Mucosa of descending colon (tissue), 3 donors: ENCODE measurements at regions not wholly inside any gene's neighbourhood (a gene's known extent, or its start where the extent isn't known, plus 50 kb on each side); places are given as distances from the start of the nearest gene placed in this dataset.

Experiments used
- ATAC-seq: fragments of 200-7000 bp; cut with Tn5 transposase; one replicate; pipeline ENCODE4 v1.9.1; 2020; ENCODE audit warnings: mild to moderate bottlenecking, moderate library complexity
- DNase-seq, 3 donors: peaks; one replicate each; pipeline ENCODE4 v3.0.0-alpha.2; 2020
- H3K36me3 ChIP-seq: fragments of 200-600 bp; one replicate; pipeline ENCODE4 v1.8.0; 2021; ENCODE audit warnings: low read depth, mild to moderate bottlenecking
- H3K4me1 ChIP-seq: fragments of 200-600 bp; one replicate; pipeline ENCODE4 v1.8.0; 2021; ENCODE audit warnings: low read depth, mild to moderate bottlenecking
- H3K4me3 ChIP-seq: fragments of 200-600 bp; one replicate; pipeline ENCODE4 v1.8.0; 2021; ENCODE audit warnings: mild to moderate bottlenecking
- H3K9me3 ChIP-seq: fragments of 200-600 bp; one replicate; pipeline ENCODE4 v1.8.0; 2021; ENCODE audit warnings: mild to moderate bottlenecking
- CTCF ChIP-seq: fragments of 200-600 bp; IDR thresholded peaks from one replicate; pipeline ENCODE4 v1.8.0; 2022; ENCODE audit warnings: antibody characterized with exemption, mild to moderate bottlenecking
- intact Hi-C, 2 donors: fragments of 100-400 bp; cut with DNase I in 1 of 2; cut with micrococcal nuclease in 1 of 2; formaldehyde crosslinking; loops; one replicate each; pipeline versions ENCODE4 v1.11.0 to v1.11.1; 2022; cut with DNase I, micrococcal nuclease
- donor health status: DM: no; HTN: no; CAD: no; lungs with moderate emphysema.
- donor health status: DM: no; HTN: no; CAD: no.
- donor health status: DM: no; HTN: yes; CAD: no.

DNA sequence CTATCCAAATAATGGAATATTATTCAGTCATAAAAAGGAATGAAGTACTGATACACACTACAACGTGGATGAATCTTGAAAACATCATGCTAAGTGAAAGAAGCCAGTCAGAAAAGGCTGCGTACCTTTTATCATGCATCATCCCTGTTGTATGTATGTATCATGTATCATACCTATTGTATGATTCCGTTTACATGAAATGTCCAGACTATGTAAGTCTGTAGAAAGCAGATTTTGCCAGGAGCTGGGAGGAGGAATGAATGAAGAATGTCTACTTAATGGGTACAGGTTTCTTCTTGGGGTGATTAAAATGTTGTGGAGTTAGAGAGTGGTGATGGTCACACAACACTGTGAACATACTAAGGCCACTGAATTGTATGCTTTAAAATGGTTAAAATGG lies 135.9 kb upstream of the KLF14 start:
- no peak for DNase-seq
- H3K36me3 ChIP-seq: no peaks in the 10 kb centered on the region

GRCh38 chr7:130872341-130872740 lies 138.3 kb upstream of the KLF14 start:
- intact Hi-C loops: no loop called here
- TF ChIP-seq CTCF: no peak
- no peak overlapping the region for H3K4me3 ChIP-seq
- peaks cover 3% of the 10 kb centered on the region for H3K4me1 ChIP-seq
- DNase-seq: no peak
- no peaks in the 10 kb centered on the region for H3K36me3 ChIP-seq
- ATAC-seq: no peak
- H3K9me3 ChIP-seq: no peaks in the 10 kb centered on the region

More for the DNA sequence above, 135.9 kb upstream of the KLF14 start:
- no peak overlapping the region for H3K4me3 ChIP-seq
- H3K9me3 ChIP-seq: no peaks in the 10 kb centered on the region
- intact Hi-C loops: no loop called here
- ATAC-seq: no peak
- no peak for TF ChIP-seq CTCF
- H3K4me1 ChIP-seq: peaks cover 3% of the 10 kb centered on the region

DNA sequence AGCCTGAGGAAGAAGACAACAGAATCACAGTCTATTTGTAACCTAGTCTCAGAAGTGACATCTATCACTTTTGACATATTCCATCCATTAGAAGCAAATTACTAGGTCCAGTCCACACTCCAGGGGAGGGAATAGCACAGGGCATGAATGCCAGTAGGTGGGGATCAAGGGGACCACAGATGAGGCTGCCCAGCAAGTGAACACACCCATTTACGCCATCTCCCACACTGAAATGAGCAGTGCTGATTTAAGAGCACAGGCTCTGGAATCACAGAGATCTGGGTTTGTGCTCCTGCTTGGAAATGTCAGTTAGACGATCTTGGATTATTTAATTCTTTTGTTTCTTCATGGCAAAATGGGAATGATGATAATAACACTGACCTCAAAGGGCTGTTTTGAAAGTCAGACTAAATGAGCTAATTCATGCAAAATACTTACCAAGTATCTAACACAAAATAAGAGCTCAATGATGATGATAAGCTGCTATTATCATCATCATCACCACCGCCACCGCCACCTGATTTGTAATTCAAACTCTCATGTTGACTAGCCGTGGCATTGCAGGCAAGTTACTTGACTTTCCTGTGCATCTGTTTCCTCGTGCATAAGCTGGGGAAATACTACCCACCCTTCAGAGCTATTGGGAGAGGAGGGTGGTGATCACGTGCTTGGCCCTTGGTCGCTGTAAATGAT lies 138.9 kb upstream of the KLF14 start:
- TF ChIP-seq CTCF: no peak
- DNase-seq: no peak
- Histone ChIP-seq H3K36me3 (no peaks in the 10 kb centered on the region), H3K9me3 (no peaks in the 10 kb centered on the region), H3K4me1 (peaks cover 3% of the 10 kb centered on the region), H3K4me3 (no peak overlapping the region)
- intact Hi-C loops: no loop called here
- ATAC-seq: no peak

DNA sequence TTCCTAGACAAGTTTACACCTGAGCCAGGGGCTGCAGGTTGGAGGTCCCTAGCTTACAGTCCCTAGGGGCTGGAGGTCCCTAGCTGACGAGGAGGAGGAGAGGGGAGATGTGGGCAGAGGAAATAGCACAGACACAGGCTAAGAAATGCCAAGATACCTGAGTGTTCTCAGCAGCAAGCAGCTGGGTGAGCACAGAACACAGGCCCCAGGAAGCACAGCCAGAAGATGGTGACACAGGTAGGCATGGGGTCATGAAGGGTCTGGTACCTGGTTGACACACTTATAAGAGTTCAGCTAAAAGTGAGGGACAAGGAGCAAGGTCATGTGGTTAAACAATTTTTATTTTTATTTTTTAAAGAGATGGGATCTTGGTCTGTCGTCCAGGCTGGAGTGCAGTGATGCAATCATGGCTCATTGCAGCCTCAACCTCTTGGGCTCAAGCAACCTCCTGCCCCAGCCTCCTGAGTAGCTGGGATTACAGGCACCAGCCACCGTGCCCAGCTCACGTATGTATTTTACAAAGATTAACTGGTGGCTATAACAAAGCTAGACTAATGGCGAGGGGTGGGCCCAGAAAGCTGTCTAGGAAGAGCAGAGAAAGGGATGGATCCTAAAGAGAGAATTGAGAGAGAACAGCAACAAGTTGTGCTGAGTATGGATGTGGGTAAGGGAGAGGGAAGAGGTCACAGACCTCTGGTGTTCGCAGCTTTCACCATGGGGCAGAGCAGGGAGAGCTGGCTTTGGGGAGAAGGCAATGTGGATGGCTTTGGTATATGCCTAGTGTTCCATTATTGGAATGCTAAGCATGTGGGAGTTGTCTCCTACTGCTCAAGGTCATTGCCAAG lies 140.3 kb upstream of the KLF14 start:
- Histone ChIP-seq H3K4me3 (no peak overlapping the region), H3K36me3 (no peaks in the 10 kb centered on the region), H3K9me3 (no peaks in the 10 kb centered on the region), H3K4me1 (peaks cover 3% of the 10 kb centered on the region)
- DNase-seq (no peak), ATAC-seq (no peak)
- intact Hi-C loops: no loop called here
- TF ChIP-seq CTCF: no peak

DNA sequence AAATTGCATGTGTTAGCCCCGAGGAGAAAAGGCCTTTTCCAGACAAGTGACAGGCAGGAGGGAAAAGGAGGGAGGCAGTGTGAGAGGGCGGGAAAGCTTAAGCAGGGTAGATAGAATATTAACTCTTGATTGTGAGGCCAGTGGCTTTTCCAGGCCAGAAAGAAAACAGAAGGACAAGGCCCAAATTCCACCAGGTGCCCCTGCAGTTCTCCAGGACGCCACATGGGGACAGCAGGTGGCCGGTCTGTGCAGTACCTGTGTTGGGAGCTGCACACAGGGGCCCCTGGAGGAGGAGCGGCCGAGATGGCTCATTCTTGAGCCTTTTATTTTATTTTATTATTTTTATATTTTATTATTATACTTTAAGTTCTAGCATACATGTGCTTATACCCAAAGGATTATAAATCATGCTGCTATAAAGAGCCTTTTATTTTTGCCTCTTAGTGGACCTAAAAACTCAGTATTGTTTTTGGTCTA lies 141.3 kb upstream of the KLF14 start:
- intact Hi-C loops: no loop called here
- no peak overlapping the region for H3K4me3 ChIP-seq
- DNase-seq: peak in 2 of 3 donors; percentile 70 to 73
- peak; percentile 84 for TF ChIP-seq CTCF
- no peaks in the 10 kb centered on the region for H3K9me3 ChIP-seq
- no peaks in the 10 kb centered on the region for H3K36me3 ChIP-seq
- H3K4me1 ChIP-seq: no peaks in the 10 kb centered on the region
- peak; percentile 88 for ATAC-seq
